HepG2 (cell line): ENCODE measurements at regions not wholly inside any gene's neighbourhood (a gene's known extent, or its start where the extent isn't known, plus 50 kb on each side); places are given as distances from the start of the nearest gene placed in this dataset.

ENCODE experiments used
- MLLT10 ChIP-seq: sonication (generic); formaldehyde crosslinking; IDR thresholded peaks from 2 replicates; pipeline ENCODE4 v1.4.0; 2020; ENCODE audit warnings: missing genetic modification reagents
- TAF1 ChIP-seq: sonication (generic); formaldehyde crosslinking; IDR thresholded peaks from 2 replicates; pipeline ENCODE4 v1.4.0; 2020; ENCODE audit warnings: missing genetic modification reagents

DNA sequence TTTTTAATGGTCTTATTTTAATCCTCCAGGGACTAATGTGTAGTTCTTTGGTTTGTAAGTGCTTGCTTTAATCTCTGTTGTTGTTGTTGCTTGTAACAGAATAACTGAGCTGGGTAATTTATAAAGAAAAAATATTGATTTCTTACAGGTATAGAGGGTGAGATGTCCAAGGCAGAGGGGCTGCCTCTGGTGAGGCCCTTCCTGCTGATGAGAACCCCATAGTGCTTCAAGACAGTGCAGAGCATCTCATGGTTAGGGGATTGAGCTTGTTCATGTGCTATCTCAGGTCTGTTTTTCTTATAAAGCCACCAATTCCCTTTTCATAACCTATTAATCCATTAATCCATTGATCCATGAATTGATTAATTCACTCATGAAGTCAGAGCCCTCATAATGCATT lies 516.3 kb upstream of the KCND2 start:
- TF ChIP-seq MLLT10 = no peak
- TF ChIP-seq TAF1 = no peak
